Activated CD4-positive, alpha-beta T cell treated with anti-CD3 and anti-CD28 coated beads for 1 hour (primary cell): ENCODE measurements at regions not wholly inside any gene's neighbourhood (a gene's known extent, or its start where the extent isn't known, plus 50 kb on each side); places are given as distances from the start of the nearest gene placed in this dataset.

Experiments used
- DNase-seq: peaks from one replicate; pipeline ENCODE4 v3.0.0-alpha.2; 2020

DNA sequence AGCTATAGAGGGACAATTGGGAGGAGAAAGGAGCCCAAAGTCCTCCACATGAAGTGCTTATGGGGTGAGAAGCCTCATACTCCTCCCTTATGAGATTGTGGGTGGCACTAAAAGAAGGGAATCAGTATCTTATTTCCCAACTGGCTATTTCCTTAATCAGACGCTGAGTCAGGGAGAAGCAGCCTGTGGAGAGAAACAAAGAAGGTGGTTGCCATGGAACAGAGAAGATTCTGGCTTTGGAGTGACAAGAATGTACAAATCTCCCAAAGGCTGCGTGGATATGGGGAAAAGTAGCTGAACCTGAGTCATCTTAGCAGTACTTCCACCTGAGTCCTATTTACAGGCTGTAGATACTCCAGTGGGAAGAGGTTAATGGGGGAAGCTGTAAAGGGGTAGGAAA is 115.8 kb upstream of the CWC22 start:
- no peak for DNase-seq

DNA sequence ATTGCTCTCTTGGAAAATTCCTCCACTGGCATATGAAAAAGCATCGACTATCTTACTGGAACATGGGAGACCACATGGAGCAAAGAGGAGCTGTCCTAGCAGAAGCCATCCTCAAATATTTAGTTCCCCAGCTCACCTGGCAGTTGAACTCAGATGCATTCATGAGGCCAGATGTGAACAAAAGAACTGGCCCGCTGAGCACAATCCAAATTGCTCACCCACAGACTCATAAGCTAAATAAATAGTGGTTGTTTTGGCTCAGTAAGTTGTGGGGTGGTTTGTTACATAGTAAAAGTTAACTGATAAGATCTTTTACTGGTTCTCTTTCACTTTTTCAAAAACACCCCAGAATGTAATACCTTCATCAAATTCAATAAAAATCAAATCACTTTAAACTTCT is 108.6 kb upstream of the CWC22 start:
- no peak for DNase-seq

DNA sequence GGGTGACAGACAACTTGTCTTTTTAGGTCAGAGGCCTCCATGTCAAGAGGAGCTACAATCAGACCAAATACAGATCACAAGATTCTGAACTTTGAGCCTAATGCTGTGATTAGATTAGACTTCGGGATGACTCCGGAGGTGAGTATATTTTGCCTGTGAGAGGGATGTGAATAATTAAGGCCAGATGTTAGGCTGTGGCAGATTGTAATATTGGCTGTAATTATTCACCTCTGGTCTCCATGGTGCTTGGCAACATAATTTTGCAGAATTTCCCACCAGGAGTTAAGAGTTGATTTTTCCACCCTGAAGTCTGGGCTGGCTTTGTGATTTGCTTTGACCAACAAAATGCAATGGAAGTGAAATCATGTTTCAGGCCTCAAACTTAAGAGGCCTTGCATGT is 108.2 kb upstream of the CWC22 start:
- DNase-seq: no peak

DNA sequence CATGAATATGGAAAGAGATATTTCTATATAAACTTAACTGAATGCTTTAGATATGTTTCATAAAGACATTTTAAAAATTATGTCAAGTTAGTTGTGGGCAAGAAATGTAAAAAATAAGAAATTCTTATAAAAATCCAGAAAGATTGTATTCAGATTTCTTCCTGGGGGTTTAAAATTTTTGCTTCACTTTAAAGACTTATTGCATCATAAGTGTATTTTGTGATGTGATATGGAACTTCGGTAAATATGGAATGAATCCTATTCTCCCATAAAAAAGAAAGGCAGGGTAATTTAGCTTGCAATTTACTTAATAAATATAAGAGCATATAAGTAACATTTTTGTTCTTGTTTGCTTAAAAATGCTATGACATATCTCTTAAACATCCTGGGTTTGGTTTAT is 104.8 kb upstream of the CWC22 start:
- DNase-seq: no peak

DNA sequence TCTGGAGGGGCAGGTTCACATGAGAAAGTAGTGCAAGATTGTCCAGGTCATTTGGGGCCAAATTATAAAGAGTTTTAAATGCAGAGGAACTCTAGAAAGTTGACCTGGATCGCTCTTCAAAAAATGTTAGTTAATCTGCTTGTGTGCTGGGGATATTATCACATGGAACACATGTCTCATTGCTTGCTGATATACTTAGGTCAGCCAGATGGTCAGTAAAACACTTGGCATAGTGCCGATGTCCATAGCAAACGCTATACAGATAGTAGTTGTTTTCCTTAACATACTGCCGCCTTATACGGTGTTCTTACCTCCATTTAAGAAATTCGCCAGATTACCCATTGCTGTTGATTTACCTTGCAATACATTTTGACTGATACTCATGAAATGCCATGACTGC is 103.4 kb upstream of the CWC22 start:
- DNase-seq: no peak

DNA sequence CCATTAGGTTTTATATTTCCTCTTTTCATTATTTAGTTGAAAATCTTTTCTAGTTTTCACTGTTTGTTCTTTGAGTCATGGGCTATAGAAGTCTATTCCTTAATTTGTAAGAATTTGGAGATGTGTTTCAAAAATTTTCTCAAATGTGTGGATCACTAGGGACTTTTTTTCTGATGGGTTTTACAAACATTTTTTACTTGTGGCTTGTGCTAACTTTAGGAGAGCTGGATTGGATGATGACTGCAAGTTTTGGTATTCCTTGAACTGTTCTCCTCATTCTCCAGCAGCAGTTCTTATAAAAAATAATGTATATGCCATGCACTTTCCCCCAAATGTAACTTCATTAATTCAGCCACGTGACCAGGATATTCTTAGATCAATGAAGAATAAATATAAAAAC is 94.7 kb upstream of the CWC22 start:
- DNase-seq: no peak

DNA sequence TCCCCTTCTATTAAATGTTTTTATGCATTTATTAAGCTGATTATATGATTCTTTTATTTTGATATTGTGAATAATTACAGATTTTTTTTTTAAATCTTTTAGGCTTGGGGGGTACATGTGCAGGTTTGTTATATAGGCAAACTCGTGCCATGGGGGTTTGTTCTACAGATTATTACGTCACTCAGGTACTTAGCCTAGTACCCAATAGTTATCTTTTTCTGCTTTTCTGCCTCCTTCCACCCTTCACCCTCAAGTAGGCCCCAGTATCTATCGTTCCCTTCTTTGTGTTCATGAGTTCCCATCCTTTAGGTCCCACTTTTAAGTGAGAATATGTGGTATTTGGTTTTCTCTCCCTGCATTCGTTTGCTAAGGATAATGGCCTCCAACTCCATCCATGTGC is 92.2 kb upstream of the CWC22 start:
- DNase-seq: no peak

DNA sequence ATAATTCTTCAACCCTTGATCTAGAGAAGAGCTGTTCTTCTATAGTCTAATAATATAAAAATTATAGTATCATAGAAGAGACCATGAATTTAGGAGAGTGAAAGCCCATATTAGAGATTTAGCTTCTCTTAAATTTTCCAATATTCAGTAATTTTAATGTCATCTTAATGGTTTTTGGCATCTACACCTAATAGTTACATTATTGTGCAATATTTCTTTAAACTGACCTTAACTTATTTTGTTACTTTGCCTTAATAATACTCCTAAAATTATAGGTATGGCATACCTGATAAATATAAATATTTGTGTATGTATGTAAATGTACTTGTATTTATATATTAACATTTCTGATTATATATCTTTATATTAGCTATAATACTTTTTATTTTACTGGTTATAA is 78.0 kb upstream of the CWC22 start:
- DNase-seq: no peak

DNA sequence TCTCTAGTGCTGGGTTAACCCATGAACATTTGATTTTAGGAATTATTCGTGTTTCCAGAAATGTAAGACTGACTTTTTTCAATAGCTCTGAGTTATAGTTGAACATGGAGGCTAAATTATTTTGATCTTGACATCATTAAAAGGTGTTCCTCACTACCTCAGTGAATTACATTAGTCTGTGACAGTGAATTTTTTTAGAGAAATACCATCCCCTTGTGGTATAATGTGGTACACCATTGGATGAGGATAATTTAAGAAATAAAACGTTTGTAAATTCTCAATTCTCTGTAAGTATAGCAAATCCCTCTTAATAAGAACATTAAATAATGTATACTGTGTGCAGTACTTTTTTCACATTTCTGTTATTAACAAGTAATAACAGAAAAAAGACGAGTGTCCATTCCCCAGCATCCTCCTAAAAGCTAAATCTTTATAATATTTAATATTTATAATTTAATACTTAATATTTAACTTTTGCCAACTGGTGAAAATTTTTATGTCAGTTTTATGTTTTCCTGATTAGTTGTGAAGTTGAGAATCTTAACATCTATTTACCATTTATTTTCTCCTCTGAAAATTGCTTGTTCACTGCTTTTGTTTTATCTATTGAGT is 70.3 kb upstream of the CWC22 start:
- no peak for DNase-seq

DNA sequence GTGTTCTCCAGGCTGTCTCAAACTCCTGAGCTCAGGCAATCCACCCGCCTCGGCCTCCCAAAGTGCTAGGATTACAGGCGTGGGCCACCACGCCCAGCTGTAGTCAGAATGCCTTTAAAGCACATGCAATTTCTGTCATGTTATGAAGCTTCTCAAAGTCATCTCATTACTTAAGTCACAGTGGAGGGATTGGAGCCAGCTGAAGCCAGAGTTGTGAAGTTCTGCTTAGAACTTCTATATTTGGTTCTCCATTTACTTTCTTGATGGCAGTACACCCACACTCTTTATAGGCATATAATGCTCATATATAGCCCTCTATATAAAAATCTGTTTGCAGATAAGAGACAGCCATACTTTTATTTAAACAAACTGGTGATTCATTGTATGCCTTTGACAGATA is 68.8 kb upstream of the CWC22 start:
- DNase-seq: no peak

DNA sequence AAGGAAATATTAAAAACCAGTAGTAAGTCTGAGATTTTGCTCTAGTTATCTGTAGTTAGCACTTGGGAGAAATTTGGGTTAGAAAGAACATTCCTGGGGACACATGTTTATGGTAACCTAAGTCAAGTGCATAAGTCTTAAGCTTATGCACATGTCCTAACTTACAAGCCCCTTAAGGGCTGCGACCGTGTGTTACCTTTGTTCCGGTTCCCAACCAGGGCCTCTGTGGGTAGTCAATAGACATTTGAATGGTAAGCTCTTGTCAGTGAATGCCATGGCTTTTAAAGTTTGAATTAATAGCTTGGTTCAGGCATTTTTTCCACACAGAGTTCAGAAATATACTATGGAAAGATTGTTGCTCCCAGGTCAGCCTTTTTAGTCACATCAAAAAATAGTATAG is 64.7 kb upstream of the CWC22 start:
- no peak for DNase-seq

DNA sequence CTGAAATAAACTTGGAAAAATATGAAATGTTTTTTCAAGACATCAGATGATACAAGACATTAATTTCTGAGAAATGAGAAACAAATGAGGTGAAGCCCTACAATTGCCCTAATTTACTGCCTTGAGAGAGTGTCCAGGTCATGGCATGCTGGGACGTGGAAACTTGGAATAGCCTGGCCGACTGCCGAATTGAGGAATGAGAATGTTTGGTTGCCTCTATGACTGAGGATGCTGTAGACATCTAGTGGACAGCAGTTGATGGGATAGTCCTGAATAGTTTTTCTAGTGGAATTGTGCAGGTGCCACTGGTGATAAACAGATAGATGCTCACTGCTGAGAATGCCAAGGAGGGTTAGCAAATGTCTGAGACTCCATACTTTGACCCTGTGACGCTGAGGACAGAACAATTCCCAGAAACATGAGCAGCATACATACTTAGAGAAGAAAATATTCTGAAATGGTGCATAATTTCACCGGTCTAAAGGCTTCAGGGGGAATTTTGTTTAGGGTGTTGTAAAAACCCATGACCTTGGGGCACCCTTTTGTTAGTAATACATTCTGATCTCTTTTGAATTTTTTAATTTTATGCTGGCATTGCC is 56.5 kb upstream of the CWC22 start:
- no peak for DNase-seq

DNA sequence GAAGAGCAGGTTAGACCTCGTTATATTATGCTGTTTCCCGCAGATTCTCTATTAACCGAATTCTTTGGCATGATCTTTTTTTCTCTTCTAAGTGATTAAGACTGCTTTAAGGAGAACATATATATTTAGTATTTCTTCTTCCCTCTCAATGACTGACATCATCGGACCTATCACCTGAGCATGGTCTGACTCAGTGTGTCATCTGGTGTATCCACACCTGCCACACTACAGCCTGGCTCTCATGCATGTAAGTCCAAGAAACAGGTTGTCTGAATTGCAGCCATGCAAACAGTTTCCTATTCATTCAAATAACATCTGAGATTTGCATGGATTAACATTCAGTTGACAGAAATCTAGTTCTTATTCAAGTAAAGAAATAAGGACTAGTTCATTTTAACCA is 55.1 kb upstream of the CWC22 start:
- DNase-seq: no peak

DNA sequence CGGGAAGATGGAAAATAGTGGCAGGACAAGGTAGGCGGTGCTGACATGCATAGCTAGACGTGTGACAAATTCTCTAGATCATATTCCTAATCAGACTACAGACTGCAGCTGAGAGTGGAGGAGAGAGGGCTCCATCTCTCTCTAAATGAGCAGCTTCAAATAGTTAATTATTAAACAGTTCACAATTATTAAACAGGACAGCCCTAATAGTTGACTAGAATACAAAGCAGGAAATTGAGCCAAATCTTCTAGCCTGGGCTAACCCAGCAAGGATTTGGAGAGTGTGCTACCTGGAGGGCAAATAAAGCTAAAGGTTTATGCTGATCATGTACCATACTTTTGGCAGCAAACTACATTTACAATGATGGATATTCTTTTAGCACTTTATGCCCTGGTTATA is 54.4 kb upstream of the CWC22 start:
- no peak for DNase-seq

DNA sequence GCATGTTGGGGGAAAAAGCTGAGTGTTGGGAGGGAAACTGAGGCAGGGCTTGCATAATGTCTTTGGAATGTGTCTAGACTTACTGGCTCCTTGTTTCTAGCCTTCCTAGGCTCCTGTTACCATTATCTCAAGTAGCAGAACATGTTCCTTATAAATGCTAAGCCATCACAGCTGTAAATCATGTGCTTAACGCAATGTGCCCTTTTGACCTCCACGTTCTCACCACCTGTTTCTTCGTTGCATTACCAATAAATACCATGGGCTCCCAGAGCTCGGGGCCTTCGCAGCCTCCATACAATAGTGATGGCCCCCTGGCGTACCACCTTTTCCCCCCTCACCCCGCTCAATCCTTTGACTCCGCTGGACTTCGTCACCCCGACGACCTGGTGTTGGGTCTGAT is 54.0 kb upstream of the CWC22 start:
- DNase-seq: no peak

DNA sequence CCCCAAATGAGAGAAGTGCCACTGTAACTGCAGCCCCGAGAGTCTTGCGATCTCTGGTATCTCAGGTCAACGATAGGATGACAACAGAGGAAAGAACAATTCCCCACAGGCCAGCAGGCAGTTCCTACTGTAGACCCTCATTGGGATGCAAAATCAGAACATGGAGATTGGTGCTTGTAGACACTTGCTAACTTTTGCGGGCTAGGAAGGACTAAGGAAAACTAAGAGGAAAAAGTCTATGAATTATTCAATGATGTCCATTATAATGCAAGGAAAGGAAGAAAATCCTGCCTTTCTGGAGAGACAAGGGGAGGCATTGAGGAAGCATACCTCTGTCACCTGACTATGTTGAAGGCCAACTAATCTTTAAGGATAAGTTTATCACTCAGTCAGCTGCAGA is 51.9 kb upstream of the CWC22 start:
- DNase-seq: no peak

DNA sequence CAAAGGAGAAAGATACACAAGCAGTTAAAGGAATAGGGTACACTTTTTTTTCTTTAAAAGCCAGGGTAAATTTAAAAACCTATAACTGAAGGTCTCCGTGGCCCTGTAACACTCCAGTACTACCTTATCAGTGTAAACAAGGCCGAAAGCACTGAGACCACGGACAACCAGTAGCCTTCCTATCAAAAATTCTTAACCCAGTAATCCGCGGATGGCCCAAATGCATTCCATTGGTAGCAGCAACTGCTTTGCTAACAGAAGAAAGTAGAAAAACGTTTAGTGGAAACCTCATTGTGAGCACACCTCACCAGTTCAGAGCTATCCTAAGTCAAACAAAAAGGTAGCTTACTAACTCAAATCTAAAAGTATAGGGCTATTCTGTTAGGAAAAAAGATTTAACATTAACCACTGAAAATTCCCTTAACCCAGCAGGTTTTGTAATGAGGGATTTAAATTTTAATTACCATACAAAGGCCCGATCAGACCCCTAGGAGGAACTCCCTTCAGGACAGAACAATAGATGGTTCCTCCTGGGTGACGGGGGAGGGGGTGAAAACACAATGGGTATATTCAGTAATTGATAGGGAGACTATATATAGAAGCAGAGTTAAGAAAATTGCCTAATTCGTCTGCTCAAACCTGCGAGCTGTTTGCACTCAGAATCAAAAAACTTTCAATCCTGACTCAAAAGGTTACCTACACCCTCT is 50.8 kb upstream of the CWC22 start:
- DNase-seq: no peak
